HUES6 (cell line): ENCODE measurements at regions not wholly inside any gene's neighbourhood (a gene's known extent, or its start where the extent isn't known, plus 50 kb on each side); places are given as distances from the start of the nearest gene placed in this dataset.

Experiments used
- H3K27ac ChIP-seq: 2 replicates; pipeline ENCODE4 v1.7.0; 2013; ENCODE audit warnings: low read depth, mild to moderate bottlenecking, low read length, inconsistent platforms
- H3K27me3 ChIP-seq: 2 replicates; pipeline ENCODE4 v1.6.1; 2013; ENCODE audit warnings: low read length; ENCODE audit not compliant: control insufficient read depth, insufficient read depth
- H3K36me3 ChIP-seq: 2 replicates; pipeline ENCODE4 v1.6.1; 2013; ENCODE audit warnings: low read length; ENCODE audit not compliant: control insufficient read depth, insufficient read depth
- H3K4me1 ChIP-seq: 2 replicates; pipeline ENCODE4 v1.6.1; 2013; ENCODE audit warnings: low read length; ENCODE audit not compliant: control insufficient read depth, insufficient read depth
- H3K4me3 ChIP-seq: 2 replicates; pipeline ENCODE4 v1.5.1; 2013; ENCODE audit warnings: low read depth, low read length
- H3K9ac ChIP-seq: one replicate; pipeline ENCODE4 v1.6.1; 2013; ENCODE audit warnings: mild to moderate bottlenecking, low read length
- H3K9me3 ChIP-seq: 2 replicates; pipeline ENCODE4 v1.6.1; 2013; ENCODE audit warnings: low read depth, low read length; ENCODE audit not compliant: control insufficient read depth, insufficient read depth

DNA sequence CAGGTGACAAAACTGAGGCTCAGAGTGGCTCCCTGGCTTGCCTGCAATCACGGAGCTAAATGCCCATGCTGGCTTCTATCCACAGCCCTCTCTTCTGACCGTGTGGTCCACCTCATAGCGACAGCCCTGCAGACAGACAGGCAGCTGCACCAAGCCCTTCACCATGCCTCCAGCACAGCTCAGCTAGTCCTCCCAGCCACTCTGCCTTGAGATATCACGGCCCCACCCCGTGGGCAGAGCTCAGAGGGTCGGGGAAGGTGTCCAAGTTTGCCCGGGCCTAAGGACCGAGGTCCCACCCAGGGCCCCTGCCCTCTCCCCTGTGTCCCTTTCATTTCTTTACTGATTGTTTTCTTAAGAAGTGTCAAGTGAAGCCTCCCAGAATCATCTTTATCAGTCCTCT is 128.2 kb upstream of the GLI2 start:
- Histone ChIP-seq H3K9me3 (no peaks in the 10 kb centered on the region), H3K27ac (no peak overlapping the region), H3K4me1 (peaks cover 13% of the 10 kb centered on the region), H3K36me3 (no peaks in the 10 kb centered on the region), H3K4me3 (no peak overlapping the region), H3K27me3 (peaks cover 23% of the 10 kb centered on the region), H3K9ac (no peak overlapping the region)

DNA sequence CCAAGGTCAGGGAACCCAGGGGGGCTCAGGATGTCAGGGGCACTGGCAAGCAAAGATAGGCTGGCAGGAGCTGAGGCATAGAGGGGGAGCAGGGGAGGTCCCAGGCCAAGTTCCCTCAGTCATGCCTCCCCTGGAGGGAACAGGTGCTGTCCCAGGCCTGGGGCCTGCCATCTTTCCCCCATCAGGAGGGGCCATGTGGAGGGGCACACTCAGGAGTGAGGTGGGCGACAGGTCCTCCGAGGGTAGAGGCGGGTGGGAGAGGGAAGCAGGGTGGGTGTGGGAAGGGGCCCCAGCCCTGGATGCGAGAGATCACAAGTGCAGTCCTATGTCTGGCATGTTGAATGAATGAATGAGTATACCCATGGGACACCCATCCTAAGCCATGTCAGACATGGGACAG is 127.7 kb upstream of the GLI2 start:
- Histone ChIP-seq H3K27ac (no peak overlapping the region), H3K36me3 (no peaks in the 10 kb centered on the region), H3K4me1 (peaks cover 13% of the 10 kb centered on the region), H3K9me3 (no peaks in the 10 kb centered on the region), H3K4me3 (no peak overlapping the region), H3K9ac (no peak overlapping the region), H3K27me3 (peaks cover 27% of the 10 kb centered on the region)

DNA sequence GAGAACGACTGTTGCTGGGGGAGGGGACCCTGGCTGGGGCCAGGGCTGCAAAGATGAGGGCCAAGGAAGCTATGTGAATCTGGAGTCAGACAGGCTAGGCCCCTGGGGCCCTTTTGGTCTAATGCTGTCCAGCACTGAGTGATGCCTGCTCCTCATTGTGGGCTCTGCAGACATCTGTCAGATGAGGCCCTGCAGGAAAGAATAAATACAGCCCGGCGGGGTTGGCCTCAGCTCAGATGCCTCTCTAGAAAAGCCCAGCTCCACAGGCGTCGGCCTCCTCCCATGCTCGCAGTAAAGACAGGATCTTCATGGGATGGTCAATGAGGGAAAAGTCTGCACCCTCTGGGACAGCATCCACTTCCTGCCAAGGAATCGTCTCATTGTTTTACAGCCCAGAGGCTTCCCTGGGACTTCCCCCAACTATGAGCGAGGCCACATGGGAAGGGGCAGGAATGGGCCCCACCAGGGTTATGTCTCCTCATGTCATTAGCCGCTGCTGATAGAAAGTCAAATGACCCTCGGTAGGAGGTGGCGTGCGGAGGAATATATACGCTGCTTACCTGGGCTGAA is 125.8 kb upstream of the GLI2 start:
- no peak overlapping the region for H3K4me3 ChIP-seq
- no peak overlapping the region for H3K27ac ChIP-seq
- no peaks in the 10 kb centered on the region for H3K36me3 ChIP-seq
- H3K4me1 ChIP-seq, result peaks cover 8% of the 10 kb centered on the region; the same call in 1 of the 2 replicates
- H3K9me3 ChIP-seq, result no peaks in the 10 kb centered on the region
- H3K27me3 ChIP-seq, result peaks cover 39% of the 10 kb centered on the region
- H3K9ac ChIP-seq, result no peak overlapping the region

DNA sequence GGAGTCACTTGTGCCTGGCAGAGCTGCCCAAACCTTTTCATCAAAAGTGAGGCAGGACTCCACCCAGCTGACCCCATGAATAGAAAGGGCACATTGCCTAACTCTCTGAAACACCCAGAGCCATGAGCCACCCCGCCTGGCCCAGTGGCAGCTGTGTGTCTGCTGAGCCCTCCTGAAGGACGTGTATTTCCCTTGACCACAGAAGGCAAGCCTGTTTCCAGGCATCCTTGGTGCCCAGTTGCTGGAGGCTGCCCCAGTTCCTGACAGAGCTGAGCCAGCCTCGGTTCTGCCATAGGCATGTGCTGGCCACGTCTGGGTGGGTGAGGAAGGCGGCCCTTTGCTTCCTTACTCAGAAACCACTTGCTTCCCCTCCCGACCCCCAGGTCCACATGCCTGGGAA is 124.7 kb upstream of the GLI2 start:
- Histone ChIP-seq H3K4me1 (peaks cover 8% of the 10 kb centered on the region; the same call in 1 of the 2 replicates), H3K9me3 (no peaks in the 10 kb centered on the region), H3K27me3 (peaks cover 42% of the 10 kb centered on the region), H3K36me3 (no peaks in the 10 kb centered on the region), H3K27ac (no peak overlapping the region), H3K4me3 (no peak overlapping the region), H3K9ac (no peak overlapping the region)

DNA sequence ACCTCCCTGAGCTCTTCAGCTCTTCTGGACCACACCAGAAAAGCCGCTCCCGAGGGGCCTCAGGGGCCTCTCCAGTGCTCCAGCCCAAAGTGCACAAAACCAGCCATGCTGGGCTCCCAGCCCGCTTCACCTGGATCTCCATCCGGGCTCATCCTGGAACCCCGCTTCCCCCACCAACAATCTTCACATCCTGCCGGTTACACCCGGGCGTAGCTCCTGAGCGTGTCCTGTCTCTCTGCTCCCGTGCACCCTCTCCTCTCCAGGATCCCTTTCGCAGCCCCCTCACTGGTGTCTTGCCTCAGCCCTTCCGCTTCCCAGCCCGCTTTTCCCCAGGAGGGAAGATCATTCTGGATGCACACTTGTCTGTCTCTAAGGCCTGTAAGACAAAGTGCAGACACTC is 123.7 kb upstream of the GLI2 start:
- Histone ChIP-seq H3K36me3 (no peaks in the 10 kb centered on the region), H3K27me3 (peaks cover 37% of the 10 kb centered on the region), H3K9me3 (no peaks in the 10 kb centered on the region), H3K27ac (no peak overlapping the region), H3K4me1 (peaks cover 8% of the 10 kb centered on the region; the same call in 1 of the 2 replicates), H3K4me3 (no peak overlapping the region), H3K9ac (no peak overlapping the region)

DNA sequence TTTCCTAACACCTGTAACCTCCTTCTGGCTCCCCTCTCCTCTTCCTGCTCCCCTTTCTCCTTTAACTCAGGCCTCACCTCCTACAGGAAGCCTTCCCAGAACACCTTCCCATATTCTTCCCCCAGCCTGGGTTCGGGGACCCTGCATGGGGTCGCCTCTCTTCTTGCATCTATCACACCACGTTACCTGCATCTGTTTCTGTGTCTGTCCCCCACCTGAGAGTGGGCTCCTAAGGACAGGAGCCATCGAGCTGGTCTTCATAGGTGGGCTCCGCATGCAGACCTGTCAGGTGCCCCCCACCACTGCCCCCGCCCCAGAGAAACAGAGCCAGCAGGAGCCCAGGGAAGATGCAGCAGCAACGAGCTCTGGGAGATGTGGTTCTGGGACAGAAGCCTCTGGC is 123.2 kb upstream of the GLI2 start:
- no peak overlapping the region for H3K9ac ChIP-seq
- peaks cover 8% of the 10 kb centered on the region; the same call in 1 of the 2 replicates for H3K4me1 ChIP-seq
- H3K27ac ChIP-seq, result no peak overlapping the region
- no peaks in the 10 kb centered on the region for H3K36me3 ChIP-seq
- no peak overlapping the region for H3K4me3 ChIP-seq
- peaks cover 35% of the 10 kb centered on the region for H3K27me3 ChIP-seq
- H3K9me3 ChIP-seq, result no peaks in the 10 kb centered on the region

DNA sequence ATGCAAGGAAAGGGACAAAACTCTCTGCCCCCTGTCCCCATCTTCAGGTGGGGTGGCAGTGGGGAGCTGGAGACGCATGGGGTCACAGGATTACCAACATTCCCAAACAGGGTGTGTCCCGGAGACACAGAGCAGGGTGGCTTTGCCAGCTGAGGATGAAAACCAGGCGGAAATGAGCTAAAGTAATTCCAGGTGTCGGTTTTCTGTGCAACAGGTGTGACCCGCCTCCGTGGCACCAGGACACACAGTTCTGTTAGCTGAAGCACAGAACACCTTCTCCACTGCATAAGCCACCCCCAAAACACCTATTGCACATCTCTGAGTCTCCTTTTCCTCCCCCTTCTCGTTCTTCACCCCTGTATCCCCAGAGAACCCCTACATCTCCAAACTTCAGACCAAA is 122.7 kb upstream of the GLI2 start:
- Histone ChIP-seq H3K4me1 (peaks cover 8% of the 10 kb centered on the region; the same call in 1 of the 2 replicates), H3K27ac (no peak overlapping the region), H3K9me3 (no peaks in the 10 kb centered on the region), H3K36me3 (no peaks in the 10 kb centered on the region), H3K9ac (no peak overlapping the region), H3K4me3 (no peak overlapping the region), H3K27me3 (peaks cover 35% of the 10 kb centered on the region)

DNA sequence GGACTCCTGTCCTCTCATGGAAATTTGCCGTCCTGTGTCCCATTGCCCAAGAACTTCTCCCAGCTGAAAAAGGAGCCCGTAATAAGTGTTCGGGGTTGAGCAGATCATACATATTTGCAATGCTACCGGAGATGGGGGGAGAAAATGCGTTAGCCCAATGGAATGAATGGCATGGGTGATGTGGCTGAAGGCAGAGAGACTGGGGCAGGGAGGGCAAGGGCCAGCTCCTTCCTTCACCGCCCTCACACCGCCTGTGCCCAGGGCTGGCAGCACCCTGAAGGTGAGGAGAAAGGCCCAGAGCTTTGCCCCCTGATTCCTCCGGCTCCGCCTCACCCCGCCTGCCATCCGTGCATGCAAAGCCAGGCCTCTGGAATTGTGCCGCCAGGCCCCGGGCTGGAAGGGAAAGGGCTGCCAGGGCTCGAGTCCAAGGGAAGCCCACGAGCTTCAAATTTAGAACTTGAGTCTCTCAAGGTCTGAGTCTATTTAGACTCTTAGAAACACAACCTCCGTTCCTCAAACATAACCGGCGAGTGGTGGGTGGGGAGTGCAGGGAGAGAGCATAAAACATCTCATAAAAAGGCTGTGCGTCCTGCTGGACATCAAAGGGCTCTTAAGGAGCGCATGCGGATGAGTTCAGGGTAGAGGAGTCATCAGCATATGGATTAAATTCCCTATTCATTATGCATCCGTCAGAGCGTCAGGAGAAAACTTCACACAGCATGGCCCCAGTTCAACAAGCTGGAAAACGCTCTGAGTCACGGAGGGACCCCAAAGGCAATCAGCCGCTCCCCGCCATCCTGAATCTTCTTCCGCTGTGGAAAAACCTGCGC is 121.7 kb upstream of the GLI2 start:
- Histone ChIP-seq H3K4me3 (no peak overlapping the region), H3K4me1 (peaks cover 8% of the 10 kb centered on the region; the same call in 1 of the 2 replicates), H3K9ac (no peak overlapping the region), H3K27ac (no peak overlapping the region), H3K9me3 (no peaks in the 10 kb centered on the region), H3K36me3 (no peaks in the 10 kb centered on the region), H3K27me3 (peaks cover 35% of the 10 kb centered on the region)

DNA sequence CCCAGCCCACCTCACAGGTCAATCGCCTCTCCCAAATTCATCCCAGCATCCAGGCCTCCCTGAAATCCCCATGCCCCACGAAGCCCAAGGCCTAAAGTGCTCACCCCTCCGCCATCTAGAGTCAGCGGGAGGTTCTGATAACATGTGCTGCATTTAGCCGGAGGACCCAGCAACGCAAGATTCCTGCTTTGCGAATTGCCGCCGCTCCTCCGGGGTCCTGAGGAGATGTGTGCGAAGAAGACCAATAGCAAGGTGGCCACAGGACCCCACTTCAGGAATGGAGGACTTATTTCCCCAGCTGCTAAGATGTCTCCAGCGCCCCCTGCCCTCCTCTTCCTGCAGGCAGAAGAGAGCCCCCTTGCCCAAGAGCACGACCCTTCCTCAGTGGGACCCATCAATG is 120.8 kb upstream of the GLI2 start:
- H3K27ac ChIP-seq, result no peak overlapping the region
- no peaks in the 10 kb centered on the region for H3K36me3 ChIP-seq
- H3K4me3 ChIP-seq, result no peak overlapping the region
- peaks cover 5% of the 10 kb centered on the region; the same call in 1 of the 2 replicates for H3K4me1 ChIP-seq
- H3K9ac ChIP-seq, result no peak overlapping the region
- peaks cover 35% of the 10 kb centered on the region for H3K27me3 ChIP-seq
- H3K9me3 ChIP-seq, result no peaks in the 10 kb centered on the region

DNA sequence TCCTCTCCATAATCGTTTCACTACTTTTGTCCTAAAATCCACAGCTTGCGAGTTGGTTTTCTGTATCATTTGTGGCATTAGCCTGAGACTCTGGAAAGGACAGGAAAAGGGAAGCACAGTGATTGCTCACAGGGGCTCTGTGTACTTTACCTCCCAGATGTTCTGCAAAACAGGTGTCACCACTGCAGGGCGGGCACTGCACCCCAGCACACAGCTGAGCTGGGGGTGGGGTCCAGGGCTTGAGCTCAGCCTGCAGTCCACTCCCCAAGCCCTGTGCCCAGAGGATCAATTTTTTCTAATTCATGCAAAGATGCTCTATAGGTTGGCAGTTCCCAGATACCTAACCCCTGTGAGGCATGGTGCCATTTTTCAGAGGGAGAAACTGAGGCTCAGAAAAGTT is 119.4 kb upstream of the GLI2 start:
- Histone ChIP-seq H3K4me3 (no peak overlapping the region), H3K9ac (no peak overlapping the region), H3K9me3 (no peaks in the 10 kb centered on the region), H3K27me3 (peaks cover 31% of the 10 kb centered on the region), H3K27ac (no peak overlapping the region), H3K36me3 (no peaks in the 10 kb centered on the region), H3K4me1 (no peaks in the 10 kb centered on the region)

DNA sequence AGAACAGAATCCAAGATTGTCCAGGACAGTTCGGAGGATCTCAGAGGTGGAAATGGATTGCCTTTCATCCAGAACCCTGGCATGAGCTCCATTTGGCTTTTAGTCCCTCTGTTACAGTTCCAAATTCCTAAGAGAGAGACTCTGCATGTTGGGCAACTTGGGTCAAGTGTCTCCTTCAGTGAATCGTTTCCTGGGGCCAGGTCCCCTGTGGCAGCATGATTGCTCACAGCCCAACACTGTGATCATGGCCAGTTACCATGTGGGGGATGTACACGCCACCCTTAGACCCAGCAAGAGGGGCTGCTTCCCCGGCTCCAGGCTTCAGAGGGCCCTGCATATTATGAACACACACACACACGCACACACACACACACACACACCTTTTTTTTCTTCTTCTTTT is 118.6 kb upstream of the GLI2 start:
- Histone ChIP-seq H3K9me3 (no peaks in the 10 kb centered on the region), H3K27ac (no peak overlapping the region), H3K36me3 (no peaks in the 10 kb centered on the region)

More for the DNA sequence above, 118.6 kb upstream of the GLI2 start:
- H3K9ac ChIP-seq, result no peak overlapping the region
- no peaks in the 10 kb centered on the region for H3K4me1 ChIP-seq
- peaks cover 23% of the 10 kb centered on the region for H3K27me3 ChIP-seq
- H3K4me3 ChIP-seq, result no peak overlapping the region
